HG02885 (cell line): ENCODE measurements at regions not wholly inside any gene's neighbourhood (a gene's known extent, or its start where the extent isn't known, plus 50 kb on each side); places are given as distances from the start of the nearest gene placed in this dataset.
A peak's percentile ranks its signal among the peaks of the same experiment; 100 is the strongest.

Source experiments
- ATAC-seq: cut with Tn5 transposase; IDR thresholded peaks from one replicate; pipeline ENCODE4 v1.9.1; 2021; ENCODE audit warnings: mild to moderate bottlenecking; ENCODE audit not compliant: unreplicated experiment, poor library complexity

GRCh38 chr4:4643306-4643705 is 101.5 kb upstream of the STX18 start:
- ATAC-seq: no peak

- ATAC-seq: no peak
These were observed 100.7 kb upstream of the STX18 start for GRCh38 chr4:4642496-4643000.

GRCh38 chr4:4641661-4642495 is 100.0 kb upstream of the STX18 start:
- ATAC-seq: no peak

DNA sequence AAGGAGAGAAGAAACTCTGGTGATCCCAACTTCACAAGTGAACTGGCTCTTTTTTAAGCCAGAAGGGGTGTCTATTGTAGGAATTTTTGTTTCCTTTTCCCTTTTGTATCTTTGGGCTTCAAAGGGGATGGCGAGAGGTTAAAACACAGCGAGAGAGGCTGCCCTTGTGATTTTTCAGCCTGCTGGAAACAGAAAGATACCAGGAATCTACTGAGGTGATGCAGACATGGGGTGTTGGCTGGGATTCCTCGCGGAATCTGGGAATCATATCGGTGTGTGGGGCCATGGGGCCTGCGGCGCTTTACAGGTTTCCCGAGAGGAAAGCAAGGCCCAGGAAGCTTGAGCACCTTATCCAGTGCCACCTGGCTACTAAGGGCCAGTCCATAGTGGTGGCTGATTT is 99.4 kb upstream of the STX18 start:
- ATAC-seq: no peak

- ATAC-seq: no peak
These were observed 98.8 kb upstream of the STX18 start for GRCh38 chr4:4640692-4641091.

- ATAC-seq: no peak
These were observed 97.5 kb upstream of the STX18 start for GRCh38 chr4:4639370-4639769.

- peak; percentile 66 for ATAC-seq
These were observed 95.9 kb upstream of the STX18 start for GRCh38 chr4:4637710-4638109.

- no peak for ATAC-seq
These were observed 91.6 kb upstream of the STX18 start for GRCh38 chr4:4633431-4633830.

DNA sequence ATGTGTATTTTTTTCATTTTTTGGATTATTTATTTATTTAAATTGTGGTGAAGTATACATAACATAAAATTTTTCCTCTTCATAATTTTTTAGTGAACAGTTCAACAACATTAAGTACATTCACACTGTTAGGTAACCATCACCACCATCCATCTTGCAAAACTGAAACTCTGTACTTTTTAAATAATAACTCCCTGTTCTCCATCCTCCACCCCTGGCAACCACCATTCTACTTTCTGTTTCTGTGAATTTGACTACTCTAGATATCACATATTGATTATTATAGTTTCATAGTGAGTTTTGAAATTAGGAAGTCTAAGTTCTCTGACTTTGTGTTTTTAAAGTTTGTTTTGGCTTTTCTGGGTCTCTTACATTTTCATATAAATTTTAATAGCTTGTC is 89.3 kb upstream of the STX18 start:
- peak; percentile 77 for ATAC-seq

DNA sequence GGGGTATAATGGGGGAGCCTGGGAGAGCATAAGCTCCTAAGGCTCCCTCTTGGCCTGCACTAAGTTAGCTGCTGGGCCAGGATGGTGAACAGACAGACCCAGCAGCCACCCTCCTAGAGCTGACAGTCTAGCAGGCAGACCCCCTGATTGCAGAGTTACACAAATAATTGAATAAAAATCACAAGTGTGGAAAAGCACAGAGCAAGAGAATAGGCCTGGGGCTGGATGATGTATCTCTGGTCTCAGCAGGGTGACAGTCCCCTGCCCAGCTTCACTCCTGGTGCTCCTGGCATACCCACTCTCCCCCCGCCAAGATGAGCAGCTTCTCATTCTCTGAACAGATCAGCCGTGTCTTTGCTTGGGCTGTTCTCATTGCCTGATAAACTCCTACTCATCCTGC is 86.1 kb upstream of the STX18 start:
- ATAC-seq: no peak

- no peak for ATAC-seq
These were observed 85.3 kb upstream of the STX18 start for GRCh38 chr4:4627111-4627510.

DNA sequence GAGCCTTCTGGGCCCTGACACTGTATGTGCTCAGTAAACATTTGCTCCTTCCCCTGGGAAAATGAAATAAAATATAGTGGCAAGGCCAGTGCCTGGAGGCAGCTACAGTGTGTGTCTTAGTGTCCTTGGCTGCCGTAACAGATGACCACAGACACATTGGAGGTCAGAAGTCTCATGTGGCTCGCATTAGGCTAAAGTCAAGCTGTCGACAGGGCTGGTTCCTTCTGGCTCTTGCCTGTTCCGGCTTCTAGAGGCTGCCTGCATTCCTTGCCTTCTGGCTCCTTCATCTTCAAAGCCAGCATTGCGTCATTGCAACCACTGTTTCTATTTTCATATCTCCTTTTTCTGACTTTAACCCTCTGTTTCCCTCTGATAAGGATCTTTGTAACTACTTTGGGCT is 83.6 kb upstream of the STX18 start:
- ATAC-seq: no peak

- no peak for ATAC-seq
These were observed 82.5 kb upstream of the STX18 start for GRCh38 chr4:4624276-4624897.

DNA sequence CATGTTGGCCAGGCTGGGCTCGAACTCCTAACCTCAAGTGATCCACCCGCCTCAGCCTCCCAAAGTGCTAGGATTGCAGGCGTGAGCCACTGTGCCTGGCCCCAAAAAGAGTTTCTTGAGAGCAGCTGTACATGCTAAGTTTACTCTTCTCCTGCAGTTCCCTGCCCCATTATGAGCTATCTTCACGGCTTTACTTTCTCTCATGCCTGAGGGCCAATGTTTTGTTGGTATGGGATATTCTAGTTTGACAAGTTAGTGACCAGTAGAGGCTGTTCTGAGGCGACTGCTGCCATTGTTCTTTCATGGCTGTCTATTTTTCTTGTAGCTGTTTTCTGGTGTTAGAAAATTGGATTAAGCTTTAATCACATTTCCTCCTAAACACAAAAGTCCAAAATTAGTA is 78.0 kb upstream of the STX18 start:
- ATAC-seq: no peak

DNA sequence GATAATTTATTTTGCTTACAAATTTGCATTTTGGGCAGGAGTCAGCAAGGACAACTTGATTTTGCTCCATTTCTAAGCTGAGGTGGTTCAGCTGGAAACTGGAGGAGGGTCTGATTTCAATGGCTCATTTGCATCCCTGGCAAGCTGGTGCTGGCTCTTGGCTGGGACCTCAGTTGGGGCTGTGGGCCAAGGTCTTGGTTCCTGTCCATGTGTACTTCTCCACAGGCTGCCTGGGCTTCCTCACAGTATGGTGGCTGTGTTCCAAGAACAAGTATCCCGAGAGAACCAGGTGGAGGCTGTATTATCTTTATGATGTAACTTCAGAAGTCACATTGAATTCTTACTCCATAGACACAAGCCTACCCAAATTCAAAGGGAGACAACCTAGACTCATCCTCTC is 77.0 kb upstream of the STX18 start:
- ATAC-seq: no peak

GRCh38 chr4:4614925-4615678 is 73.3 kb upstream of the STX18 start:
- ATAC-seq: no peak

- ATAC-seq: no peak
These were observed 71.9 kb upstream of the STX18 start for GRCh38 chr4:4613641-4614286.

DNA sequence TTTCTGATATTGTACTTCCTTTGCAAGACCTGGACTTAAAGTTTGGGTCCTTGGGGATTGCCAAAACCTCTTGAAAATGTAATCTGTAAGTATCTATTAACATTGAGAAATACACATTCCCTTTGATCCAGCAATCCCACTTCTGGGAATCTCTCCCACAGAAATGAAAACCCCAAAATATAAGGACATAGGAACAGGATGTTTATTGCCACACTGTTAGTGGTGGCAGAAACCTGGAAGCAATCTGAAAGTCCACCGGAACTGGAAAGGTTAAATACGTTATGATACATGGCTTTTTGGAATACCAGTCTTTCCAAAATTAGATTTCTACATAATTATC is 71.2 kb upstream of the STX18 start:
- no peak for ATAC-seq

- ATAC-seq: no peak
These were observed 68.8 kb upstream of the STX18 start for GRCh38 chr4:4610672-4611071.

DNA sequence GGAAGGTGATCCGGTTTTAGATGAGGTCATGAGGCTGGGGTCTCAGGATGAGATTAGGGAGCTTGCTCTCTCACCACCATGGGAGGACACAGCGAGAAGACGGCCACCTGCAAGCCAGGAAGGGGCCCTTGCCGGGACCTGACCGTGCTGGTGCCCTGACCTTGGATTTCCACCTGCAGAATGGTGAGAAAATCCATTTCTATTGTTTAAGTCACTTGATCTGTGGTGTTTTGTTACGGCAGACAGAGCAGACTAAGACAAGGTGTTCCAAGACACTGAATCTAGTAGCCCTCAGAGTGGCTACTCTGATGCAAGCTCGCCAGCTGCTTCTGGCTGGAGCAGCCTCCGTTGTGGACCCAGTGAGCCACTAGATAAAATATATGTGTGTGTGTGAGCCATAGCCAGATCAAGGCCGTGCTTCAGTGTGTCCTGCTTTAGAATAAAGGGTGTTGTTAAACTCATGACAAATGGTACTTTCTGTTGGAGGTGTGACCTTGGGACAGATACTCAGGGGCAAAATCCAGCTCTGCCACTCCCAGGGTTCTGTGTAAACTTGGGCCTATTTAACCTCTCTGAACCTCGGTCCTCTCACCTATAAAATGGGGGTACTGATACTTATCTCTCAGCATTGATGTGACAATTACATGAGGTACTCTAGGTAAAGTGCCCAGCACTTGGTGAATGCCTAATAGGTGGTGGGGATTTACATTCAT is 67.9 kb upstream of the STX18 start:
- ATAC-seq: no peak
